H7 (cell line): ENCODE measurements at regions not wholly inside any gene's neighbourhood (a gene's known extent, or its start where the extent isn't known, plus 50 kb on each side); places are given as distances from the start of the nearest gene placed in this dataset.

ENCODE experiments used
- DNase-seq: peaks from one replicate; pipeline ENCODE4 v3.0.0; 2012
- H3K27me3 ChIP-seq: 2 replicates; pipeline ENCODE4 v1.6.0; 2011; ENCODE audit warnings: mild to moderate bottlenecking, low read length; ENCODE audit not compliant: control insufficient read depth, insufficient read depth
- H3K36me3 ChIP-seq: replicated peaks from 2 replicates; pipeline ENCODE4 v1.5.1; 2011; ENCODE audit warnings: low read length; ENCODE audit not compliant: control insufficient read depth, insufficient read depth
- H3K4me3 ChIP-seq: 2 replicates; pipeline ENCODE4 v1.5.1; 2011; ENCODE audit warnings: low read depth, mild to moderate bottlenecking, control low read depth, low read length, moderate library complexity; ENCODE audit not compliant: insufficient read depth

- DNase-seq: no peak
- no peaks in the 10 kb centered on the region for H3K27me3 ChIP-seq
- no peaks in the 10 kb centered on the region for H3K36me3 ChIP-seq
- no peak overlapping the region for H3K4me3 ChIP-seq
These were observed 240.8 kb upstream of the TOX3 start for GRCh38 chr16:52787709-52788108.

GRCh38 chr16:52786091-52786490 lies 239.1 kb upstream of the TOX3 start:
- H3K4me3 ChIP-seq: no peak overlapping the region
- no peaks in the 10 kb centered on the region for H3K27me3 ChIP-seq
- DNase-seq: no peak
- H3K36me3 ChIP-seq: no peaks in the 10 kb centered on the region

GRCh38 chr16:52785653-52786052 lies 238.7 kb upstream of the TOX3 start:
- Histone ChIP-seq H3K4me3 (no peak overlapping the region), H3K27me3 (no peaks in the 10 kb centered on the region), H3K36me3 (no peaks in the 10 kb centered on the region)
- DNase-seq: no peak

- Histone ChIP-seq H3K4me3 (no peak overlapping the region), H3K27me3 (no peaks in the 10 kb centered on the region), H3K36me3 (no peaks in the 10 kb centered on the region)
- DNase-seq: no peak
These were observed 236.7 kb upstream of the TOX3 start for GRCh38 chr16:52783616-52784015.

GRCh38 chr16:52781005-52781630 lies 234.2 kb upstream of the TOX3 start:
- no peak for DNase-seq
- no peaks in the 10 kb centered on the region for H3K36me3 ChIP-seq

GRCh38 chr16:52773026-52773425 lies 226.1 kb upstream of the TOX3 start:
- Histone ChIP-seq H3K4me3 (no peak overlapping the region), H3K27me3 (no peaks in the 10 kb centered on the region), H3K36me3 (no peaks in the 10 kb centered on the region)
- no peak for DNase-seq

More at GRCh38 chr16:52781005-52781630, 234.2 kb upstream of the TOX3 start:
- Histone ChIP-seq H3K4me3 (no peak overlapping the region), H3K27me3 (no peaks in the 10 kb centered on the region)

GRCh38 chr16:52770828-52771227 lies 223.9 kb upstream of the TOX3 start:
- DNase-seq: no peak
- Histone ChIP-seq H3K4me3 (no peak overlapping the region), H3K27me3 (no peaks in the 10 kb centered on the region), H3K36me3 (no peaks in the 10 kb centered on the region)

GRCh38 chr16:52758473-52758855 lies 211.5 kb upstream of the TOX3 start:
- no peaks in the 10 kb centered on the region for H3K36me3 ChIP-seq
- no peaks in the 10 kb centered on the region for H3K27me3 ChIP-seq
- H3K4me3 ChIP-seq: no peak overlapping the region
- DNase-seq: no peak

GRCh38 chr16:52757746-52758472 lies 211.0 kb upstream of the TOX3 start:
- H3K27me3 ChIP-seq: no peaks in the 10 kb centered on the region
- H3K4me3 ChIP-seq: no peak overlapping the region
- no peak for DNase-seq

GRCh38 chr16:52756812-52757517 lies 210.0 kb upstream of the TOX3 start:
- no peaks in the 10 kb centered on the region for H3K27me3 ChIP-seq
- H3K36me3 ChIP-seq: no peaks in the 10 kb centered on the region
- H3K4me3 ChIP-seq: no peak overlapping the region
- no peak for DNase-seq

More at GRCh38 chr16:52757746-52758472, 211.0 kb upstream of the TOX3 start:
- H3K36me3 ChIP-seq: no peaks in the 10 kb centered on the region

- Histone ChIP-seq H3K36me3 (no peaks in the 10 kb centered on the region), H3K4me3 (no peak overlapping the region), H3K27me3 (no peaks in the 10 kb centered on the region)
- DNase-seq: no peak
These were observed 208.5 kb upstream of the TOX3 start for GRCh38 chr16:52755396-52755795.

GRCh38 chr16:52751035-52751434 lies 204.1 kb upstream of the TOX3 start:
- Histone ChIP-seq H3K36me3 (no peaks in the 10 kb centered on the region), H3K27me3 (no peaks in the 10 kb centered on the region), H3K4me3 (no peak overlapping the region)
- no peak for DNase-seq

- H3K4me3 ChIP-seq: no peak overlapping the region
- H3K27me3 ChIP-seq: no peaks in the 10 kb centered on the region
- H3K36me3 ChIP-seq: no peaks in the 10 kb centered on the region
- no peak for DNase-seq
These were observed 201.8 kb upstream of the TOX3 start for GRCh38 chr16:52748741-52749140.

GRCh38 chr16:52747088-52747595 lies 200.2 kb upstream of the TOX3 start:
- H3K27me3 ChIP-seq: no peaks in the 10 kb centered on the region
- no peaks in the 10 kb centered on the region for H3K36me3 ChIP-seq
- DNase-seq: no peak
- no peak overlapping the region for H3K4me3 ChIP-seq

- H3K27me3 ChIP-seq: no peaks in the 10 kb centered on the region
- H3K36me3 ChIP-seq: no peaks in the 10 kb centered on the region
- DNase-seq: no peak
- H3K4me3 ChIP-seq: no peak overlapping the region
These were observed 196.8 kb upstream of the TOX3 start for GRCh38 chr16:52743707-52744106.
